Aorta (tissue), 5 donors: ENCODE measurements at regions not wholly inside any gene's neighbourhood (a gene's known extent, or its start where the extent isn't known, plus 50 kb on each side); places are given as distances from the start of the nearest gene placed in this dataset.
A peak's percentile ranks its signal among the peaks of the same experiment; 100 is the strongest.

Experiments
- ATAC-seq: fragments of 200-7000 bp; cut with Tn5 transposase; one replicate; pipeline ENCODE4 v1.9.1; 2022; ENCODE audit warnings: moderate library complexity; ENCODE audit not compliant: low FRiP score
- DNase-seq, 2 donors: peaks; one replicate each; pipeline ENCODE4 v3.0.0-alpha.2; 2020
- H3K27ac ChIP-seq, 2 donors: one replicate each; pipeline ENCODE4 v1.5.1; 2013; ENCODE audit warnings: low read length in 2 of 2, mild to moderate bottlenecking in 2 of 2, moderate library complexity in 2 of 2, control low read depth in 1 of 2, inconsistent platforms in 1 of 2, low read depth in 1 of 2
- H3K27me3 ChIP-seq, 2 donors: one replicate each; pipeline ENCODE4 v1.6.1; 2013; ENCODE audit warnings: control low read depth in 1 of 2, low read length in 1 of 2, mild to moderate bottlenecking in 1 of 2, moderate library complexity in 1 of 2; ENCODE audit not compliant: insufficient read depth in 2 of 2, control insufficient read depth in 1 of 2
- H3K36me3 ChIP-seq, 2 donors: one replicate each; pipeline ENCODE4 v1.6.1; 2013; ENCODE audit warnings: control low read depth in 1 of 2, low read length in 1 of 2, mild to moderate bottlenecking in 1 of 2; ENCODE audit not compliant: insufficient read depth in 2 of 2, control insufficient read depth in 1 of 2
- H3K4me1 ChIP-seq, 2 donors: one replicate each; pipeline ENCODE4 v1.6.1; 2013; ENCODE audit warnings: low read length in 2 of 2, control low read depth in 1 of 2, mild to moderate bottlenecking in 1 of 2, moderate library complexity in 1 of 2; ENCODE audit not compliant: insufficient read depth in 2 of 2, control insufficient read depth in 1 of 2
- H3K4me3 ChIP-seq, 2 donors: one replicate each; pipeline ENCODE4 v1.5.1; 2013; ENCODE audit warnings: low read length in 2 of 2, control low read depth in 1 of 2, mild to moderate bottlenecking in 1 of 2
- H3K9me3 ChIP-seq: one replicate; pipeline ENCODE4 v1.6.1; 2013; ENCODE audit warnings: mild to moderate bottlenecking, low read length; ENCODE audit not compliant: control insufficient read depth
- WGBS, 2 donors: extraction: QIAGEN DNeasy Blood & Tissue Kit; methylation state at CpG; one replicate each; pipeline ENCODE4 v1.1.7; 2013; 5-methylcytosine and 5-hydroxymethylcytosine counted together
- intact Hi-C, 2 donors: fragments of 100-400 bp; cut with DNase I; formaldehyde crosslinking; loops; one replicate each; pipeline versions ENCODE4 v1.14.2 to v1.15.0; 2022
- donor health status: healthy with polysubstance abuse.
- donor health status: Bipolar disorder and iron deficiency.
- donor health status: DM: no; HTN: no; CAD: no.
- donor health status: DM: no; HTN: no; CAD: no.
- donor health status: DM: yes; HTN: yes; CAD: no.

DNA sequence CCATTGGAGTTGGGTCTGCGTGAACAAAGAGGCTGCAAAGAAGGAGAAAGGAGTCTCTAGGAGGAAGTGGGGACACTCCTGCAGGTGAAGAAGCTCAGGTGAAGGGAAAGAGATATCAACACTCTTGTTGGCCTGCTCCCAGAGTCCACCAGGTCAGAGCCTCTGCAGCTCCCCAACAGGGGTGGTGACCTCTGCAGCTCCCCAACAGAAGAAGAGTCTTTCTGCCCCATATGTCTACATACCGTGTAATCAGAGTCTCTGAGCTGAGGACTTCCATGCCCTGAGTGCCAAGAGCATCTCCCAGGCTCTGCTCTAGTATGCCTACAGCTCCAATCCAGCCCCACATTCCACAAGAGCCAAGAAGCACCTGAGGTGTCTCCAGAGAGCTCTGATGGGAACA lies 67.4 kb upstream of the TRPC7 start:
- Histone ChIP-seq H3K4me1 (no peaks in the 10 kb centered on the region), H3K36me3 (no peaks in the 10 kb centered on the region), H3K27ac (no peak overlapping the region), H3K27me3 (no peaks in the 10 kb centered on the region), H3K9me3 (no peaks in the 10 kb centered on the region), H3K4me3 (no peak overlapping the region)
- ATAC-seq = no peak
- 80 to 82% methylated on average over 2 of the region's 2 CpGs for WGBS, 2 donors
- DNase-seq = no peak
- intact Hi-C loops = no loop called here

DNA sequence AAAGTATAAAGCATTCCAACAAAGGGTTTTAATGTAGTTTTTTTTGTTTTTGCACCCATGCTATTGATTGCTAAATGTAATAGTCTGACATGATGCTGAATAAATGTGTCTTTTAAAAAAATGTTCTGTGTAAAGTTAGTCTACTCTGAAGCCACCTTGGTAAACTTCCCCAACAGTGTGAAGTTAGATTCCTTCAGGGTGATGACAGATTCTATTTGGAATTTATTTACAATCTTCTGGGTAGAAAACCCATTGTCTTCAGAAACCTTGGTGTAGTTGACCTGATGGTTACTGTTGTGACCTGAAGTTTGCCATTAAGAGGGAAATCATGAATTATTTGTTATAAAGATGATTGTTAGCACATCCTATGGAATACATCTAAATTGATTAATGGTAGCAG lies 64.7 kb upstream of the TRPC7 start:
- Histone ChIP-seq H3K27me3 (peaks cover 0 to 1% of the 10 kb centered on the region in 2 donors), H3K27ac (no peak overlapping the region), H3K4me3 (no peak overlapping the region), H3K4me1 (no peaks in the 10 kb centered on the region), H3K36me3 (no peaks in the 10 kb centered on the region), H3K9me3 (no peaks in the 10 kb centered on the region)
- DNase-seq (no peak), ATAC-seq (no peak)
- intact Hi-C loops = no loop called here

GRCh38 chr5:136427426-136427825 lies 62.1 kb upstream of the TRPC7 start:
- DNase-seq (no peak), ATAC-seq (no peak)
- H3K4me3 ChIP-seq = no peak overlapping the region
- no peak overlapping the region for H3K27ac ChIP-seq
- H3K27me3 ChIP-seq = peaks cover 0 to 1% of the 10 kb centered on the region in 2 donors
- intact Hi-C loops = loop anchor here in 1 of 2 donors (5.0 kb wide), 1 partner anchor 180 kb away; no protein-coding TSS in a partner anchor
- H3K36me3 ChIP-seq = no peaks in the 10 kb centered on the region
- H3K9me3 ChIP-seq = no peaks in the 10 kb centered on the region
- H3K4me1 ChIP-seq = no peaks in the 10 kb centered on the region
- WGBS, 2 donors = 84 to 94% methylated on average over 2 of the region's 2 CpGs

DNA sequence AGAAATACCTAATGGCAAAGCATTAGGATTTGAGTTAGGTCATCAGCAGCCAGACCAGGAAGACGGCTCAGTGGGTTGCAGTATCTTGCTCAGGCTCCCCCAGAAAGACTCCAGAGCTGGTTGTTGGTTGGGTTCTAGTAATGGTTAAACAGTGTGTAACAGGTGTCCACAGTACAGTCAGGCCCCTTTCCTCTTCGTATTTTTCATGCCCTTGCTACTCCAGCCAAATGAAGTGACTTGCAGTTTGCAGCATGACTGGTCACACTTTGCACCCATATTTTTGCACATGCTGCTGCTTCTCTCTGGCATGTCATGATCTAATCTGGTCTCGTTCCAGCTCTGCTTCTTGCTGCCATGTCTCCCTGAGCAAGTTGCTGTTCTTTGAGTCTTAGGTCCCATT lies 60.6 kb upstream of the TRPC7 start:
- intact Hi-C loops = loop anchor here (2.0 to 5.0 kb wide), 2 partner anchors 177 to 179 kb away; no protein-coding TSS in a partner anchor
- no peak overlapping the region for H3K27ac ChIP-seq
- no peak overlapping the region for H3K4me3 ChIP-seq
- no peaks in the 10 kb centered on the region for H3K36me3 ChIP-seq
- H3K9me3 ChIP-seq = no peaks in the 10 kb centered on the region
- DNase-seq (no peak), ATAC-seq (no peak)
- H3K27me3 ChIP-seq = peaks cover 0 to 1% of the 10 kb centered on the region in 2 donors
- WGBS, 2 donors = 47 to 50% methylated on average over 3 of the region's 3 CpGs
- H3K4me1 ChIP-seq = no peaks in the 10 kb centered on the region

DNA sequence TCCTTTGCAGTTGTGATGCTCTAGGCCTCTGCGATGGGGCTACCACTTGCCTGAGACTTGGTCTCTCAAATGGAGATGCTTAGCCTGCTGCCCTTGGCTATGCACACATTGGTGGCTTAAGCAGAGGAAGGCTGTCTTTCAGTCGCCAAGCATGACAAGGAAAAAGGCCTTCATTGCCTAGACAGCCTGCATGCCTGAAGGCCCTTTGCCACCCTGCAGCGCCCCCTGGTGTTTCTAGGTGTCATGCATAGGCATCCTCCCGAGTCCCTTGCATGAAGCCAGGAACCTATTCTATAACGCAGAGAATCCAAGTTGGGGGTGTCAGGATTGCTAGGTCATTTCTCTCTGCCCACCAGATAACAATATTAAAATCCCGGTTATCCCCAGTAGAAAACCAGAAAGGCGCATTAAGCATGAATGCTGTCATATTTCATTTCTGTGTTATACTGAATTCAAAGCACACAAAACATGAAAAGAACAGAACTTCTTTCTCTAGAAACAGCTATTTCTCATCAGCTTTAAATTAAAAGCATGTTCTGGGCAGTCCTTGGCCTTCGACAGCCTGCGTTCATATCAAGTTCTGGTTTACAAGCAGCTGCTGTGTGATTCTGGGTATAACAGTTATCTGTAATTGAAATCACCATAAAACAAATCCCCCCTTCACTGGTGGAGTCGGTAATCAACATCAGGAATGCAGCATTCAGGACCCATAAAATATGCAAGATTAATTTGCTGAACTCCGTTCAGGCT lies 59.7 kb upstream of the TRPC7 start:
- ATAC-seq (peak; percentile 69), DNase-seq (peak; percentile 76 to 89)
- no peaks in the 10 kb centered on the region for H3K4me1 ChIP-seq
- no peaks in the 10 kb centered on the region for H3K36me3 ChIP-seq
- H3K27ac ChIP-seq = no peak overlapping the region
- H3K27me3 ChIP-seq = peaks cover 0 to 1% of the 10 kb centered on the region in 2 donors
- intact Hi-C loops = loop anchor here (2.0 to 5.0 kb wide), 2 partner anchors 176 to 178 kb away; no protein-coding TSS in a partner anchor
- H3K4me3 ChIP-seq = no peak overlapping the region
- WGBS, 2 donors = 34 to 36% methylated on average over 11 of the region's 11 CpGs
- H3K9me3 ChIP-seq = no peaks in the 10 kb centered on the region

DNA sequence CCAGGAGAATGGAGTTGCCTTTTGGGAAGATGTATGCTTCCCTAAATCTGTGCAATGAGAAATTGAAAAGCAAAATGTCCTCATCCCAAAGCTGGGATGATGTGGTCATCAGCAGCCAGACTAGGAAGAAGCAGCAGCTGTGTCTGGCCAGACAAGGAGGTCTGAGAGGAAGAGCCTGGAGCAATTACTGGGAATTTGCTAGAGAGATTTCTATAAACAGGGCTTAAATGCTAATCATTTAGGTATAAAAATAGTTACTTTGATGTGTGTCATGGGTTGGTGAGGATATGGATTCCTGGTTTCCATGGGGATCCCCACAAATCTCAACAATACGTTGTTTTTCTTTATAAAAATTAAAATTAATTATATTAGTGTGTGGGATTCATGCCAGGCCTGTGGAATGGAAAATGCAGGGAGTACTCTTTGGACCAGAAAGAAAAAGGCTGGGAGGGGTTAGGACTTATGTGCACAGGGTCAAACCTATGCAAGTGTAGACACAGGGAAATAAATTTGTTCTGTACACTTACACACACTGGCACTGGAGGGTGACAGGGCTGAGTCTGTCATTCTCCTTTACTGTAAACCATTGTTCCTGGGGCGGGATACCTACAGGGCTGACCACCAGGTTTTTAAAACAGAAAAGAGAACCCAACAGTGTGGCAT lies 58.7 kb upstream of the TRPC7 start:
- intact Hi-C loops = loop anchor here in 1 of 2 donors (2.0 kb wide), 1 partner anchor 175 kb away; no protein-coding TSS in a partner anchor
- ATAC-seq = no peak

DNA sequence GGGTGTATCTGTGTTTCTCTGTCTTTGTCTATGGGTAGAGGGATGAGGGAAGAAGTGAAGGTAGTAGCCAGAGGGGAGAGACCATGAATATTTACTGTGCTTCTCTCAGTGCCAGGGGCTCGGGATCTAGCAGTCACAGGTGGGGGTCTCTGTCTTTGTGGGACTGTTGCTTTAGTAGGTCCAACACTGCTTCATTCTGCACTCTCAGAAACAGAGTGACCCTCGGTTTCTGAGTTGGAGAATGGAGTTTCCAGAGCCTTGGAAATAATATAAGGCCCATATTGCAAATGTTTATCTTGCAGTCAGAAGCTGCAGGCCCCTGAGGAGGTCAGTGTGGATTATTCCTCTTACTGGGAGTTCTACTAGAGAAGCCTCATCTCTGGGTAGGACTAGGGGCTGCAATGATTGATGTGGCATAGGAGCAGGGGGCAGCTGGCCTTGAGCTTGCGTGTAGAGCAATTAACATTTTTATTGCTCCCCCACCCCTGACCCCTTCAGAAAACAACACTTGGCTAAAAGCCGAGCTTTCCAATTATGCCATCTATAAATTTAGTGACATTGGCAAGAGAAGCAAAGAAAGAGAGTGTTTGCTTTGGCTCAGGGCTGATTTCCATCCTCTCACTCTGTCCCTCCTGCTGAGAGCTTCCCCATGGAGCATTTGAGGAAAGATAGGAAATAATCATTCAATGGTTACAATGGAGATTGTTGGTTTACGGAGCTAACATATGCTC lies 55.0 kb upstream of the TRPC7 start:
- ATAC-seq (no peak), DNase-seq (no peak)
- intact Hi-C loops = no loop called here
- Histone ChIP-seq H3K27me3 (peaks cover 0 to 4% of the 10 kb centered on the region in 2 donors), H3K9me3 (no peaks in the 10 kb centered on the region), H3K4me3 (no peak overlapping the region), H3K36me3 (no peaks in the 10 kb centered on the region), H3K27ac (no peak overlapping the region), H3K4me1 (no peaks in the 10 kb centered on the region)
- WGBS, 2 donors = 64 to 72% methylated on average over 5 of the region's 5 CpGs

More for the DNA sequence above, 58.7 kb upstream of the TRPC7 start:
- H3K4me1 ChIP-seq = no peaks in the 10 kb centered on the region
- no peaks in the 10 kb centered on the region for H3K9me3 ChIP-seq
- peaks cover 0 to 1% of the 10 kb centered on the region in 2 donors for H3K27me3 ChIP-seq
- WGBS, 2 donors = 86 to 87% methylated on average over 2 of the region's 2 CpGs
- no peak for DNase-seq
- no peak overlapping the region for H3K27ac ChIP-seq
- H3K4me3 ChIP-seq = no peak overlapping the region
- no peaks in the 10 kb centered on the region for H3K36me3 ChIP-seq

GRCh38 chr5:136418301-136418700 lies 53.0 kb upstream of the TRPC7 start:
- H3K36me3 ChIP-seq = no peaks in the 10 kb centered on the region
- no peaks in the 10 kb centered on the region for H3K9me3 ChIP-seq
- WGBS, 2 donors = 13 to 24% methylated on average over 4 of the region's 4 CpGs
- DNase-seq (no peak), ATAC-seq (no peak)
- intact Hi-C loops = no loop called here
- peaks cover 0 to 4% of the 10 kb centered on the region in 2 donors for H3K27me3 ChIP-seq
- no peak overlapping the region for H3K4me3 ChIP-seq
- H3K27ac ChIP-seq = no peak overlapping the region
- H3K4me1 ChIP-seq = no peaks in the 10 kb centered on the region
